ENCODE measurements at regions not wholly inside any gene's neighbourhood (a gene's known extent, or its start where the extent isn't known, plus 50 kb on each side); places are given as distances from the start of the nearest gene placed in this dataset.

DNA sequence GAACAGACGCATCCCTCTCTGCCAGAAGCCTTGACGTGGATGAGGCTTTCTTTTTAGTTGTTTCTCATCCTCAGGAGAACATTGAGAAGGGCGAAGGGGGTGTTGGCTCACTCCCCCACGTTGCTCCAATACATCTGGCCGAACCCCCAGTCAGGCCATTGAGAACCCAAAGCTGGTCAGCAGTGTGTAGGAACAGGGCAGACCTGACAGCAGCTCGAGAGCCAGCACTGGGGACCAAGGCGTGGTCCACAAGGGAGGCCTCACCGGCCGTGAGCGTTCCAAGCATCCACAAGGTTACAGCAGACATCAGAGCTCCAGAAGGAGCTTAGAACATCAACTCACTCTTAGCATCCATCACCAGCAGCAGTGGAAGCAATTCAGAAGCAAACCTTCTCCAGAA is 387.9 kb upstream of the ARID1B start:
- H3K36me3 ChIP-seq (ENCODE audit: low read depth): no peaks in the 10 kb centered on the region
- 50 to 51% methylated on average over 10 of the region's 10 CpGs for WGBS, 2 experiments (ENCODE audit: low coverage in 1 of 2, low lambda C conversion rate in 2 of 2, missing lambda C conversion rate in 2 of 2)
- in situ Hi-C loops (cut with MboI): no loop called here

DNA sequence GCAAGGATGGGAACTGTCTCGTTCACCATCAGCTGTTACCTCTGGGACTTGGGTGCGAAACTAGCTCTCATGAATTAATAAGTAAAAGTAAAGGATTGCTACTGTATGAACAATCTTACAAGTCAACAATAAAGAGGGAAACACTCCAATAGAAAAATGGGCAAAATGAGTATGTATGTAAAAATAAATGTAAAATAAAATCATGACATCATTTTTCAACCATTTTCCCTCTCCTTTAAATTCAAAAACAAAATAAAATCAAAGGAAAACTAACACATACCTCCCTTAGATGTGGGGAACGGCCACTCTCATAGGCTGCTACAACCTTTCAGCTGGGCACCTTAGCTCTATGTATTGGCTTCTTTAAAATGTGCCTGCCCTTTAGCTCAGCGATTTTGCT is 389.7 kb upstream of the ARID1B start:
- no peaks in the 10 kb centered on the region for H3K36me3 ChIP-seq (ENCODE audit: low read depth)
- no peak overlapping the region for H3K27ac ChIP-seq
- H3K9ac ChIP-seq: no peak overlapping the region
- H4K20me1 ChIP-seq (ENCODE audit: insufficient read depth): no peaks in the 10 kb centered on the region
- no peaks in the 10 kb centered on the region for H3K4me1 ChIP-seq (ENCODE audit: insufficient read depth)
- no peaks in the 10 kb centered on the region for H3F3A ChIP-seq (ENCODE audit: insufficient read depth)
- H3K79me2 ChIP-seq (ENCODE audit: insufficient read depth): no peaks in the 10 kb centered on the region
- TF ChIP-seq EZH2 (IDR thresholded peaks at IDR 0.05; ENCODE audit: insufficient read depth, poor library complexity, severe bottlenecking) (no peak), EZH2phosphoT487 (IDR thresholded peaks at IDR 0.05; ENCODE audit: insufficient read depth, low read depth) (no peak)
- DNase-seq: no peak
- in situ Hi-C loops (cut with MboI): no loop called here
- H3K4me2 ChIP-seq (ENCODE audit: unreplicated experiment): no peak overlapping the region
- H3K27me3 ChIP-seq (replicated peaks; ENCODE audit: insufficient read depth): no peaks in the 10 kb centered on the region
- H3K9me2 ChIP-seq (ENCODE audit: insufficient read depth): no peaks in the 10 kb centered on the region
- H3K4me3 ChIP-seq: no peak overlapping the region
- WGBS, 2 experiments (ENCODE audit: low coverage in 1 of 2, low lambda C conversion rate in 2 of 2, missing lambda C conversion rate in 2 of 2): 39 to 47% methylated on average over 4 of the region's 4 CpGs
- no peaks in the 10 kb centered on the region for H3K9me3 ChIP-seq (ENCODE audit: low read depth)
- no peak overlapping the region for H2AFZ ChIP-seq

More for the DNA sequence above, 387.9 kb upstream of the ARID1B start:
- no peak overlapping the region for H2AFZ ChIP-seq
- no peaks in the 10 kb centered on the region for H3F3A ChIP-seq (ENCODE audit: insufficient read depth)
- H3K27ac ChIP-seq: no peak overlapping the region
- H3K9me2 ChIP-seq (ENCODE audit: insufficient read depth): no peaks in the 10 kb centered on the region
- no peaks in the 10 kb centered on the region for H3K27me3 ChIP-seq (replicated peaks; ENCODE audit: insufficient read depth)
- DNase-seq: no peak
- H3K4me3 ChIP-seq: no peak overlapping the region
- no peaks in the 10 kb centered on the region for H3K79me2 ChIP-seq (ENCODE audit: insufficient read depth)
- TF ChIP-seq EZH2 (IDR thresholded peaks at IDR 0.05; ENCODE audit: insufficient read depth, poor library complexity, severe bottlenecking): no peak
- no peak for TF ChIP-seq EZH2phosphoT487 (IDR thresholded peaks at IDR 0.05; ENCODE audit: insufficient read depth, low read depth)
- no peak overlapping the region for H3K9ac ChIP-seq
- no peaks in the 10 kb centered on the region for H3K9me3 ChIP-seq (ENCODE audit: low read depth)
- no peak overlapping the region for H3K4me2 ChIP-seq (ENCODE audit: unreplicated experiment)
- H3K4me1 ChIP-seq (ENCODE audit: insufficient read depth): no peaks in the 10 kb centered on the region
- no peaks in the 10 kb centered on the region for H4K20me1 ChIP-seq (ENCODE audit: insufficient read depth)

DNA sequence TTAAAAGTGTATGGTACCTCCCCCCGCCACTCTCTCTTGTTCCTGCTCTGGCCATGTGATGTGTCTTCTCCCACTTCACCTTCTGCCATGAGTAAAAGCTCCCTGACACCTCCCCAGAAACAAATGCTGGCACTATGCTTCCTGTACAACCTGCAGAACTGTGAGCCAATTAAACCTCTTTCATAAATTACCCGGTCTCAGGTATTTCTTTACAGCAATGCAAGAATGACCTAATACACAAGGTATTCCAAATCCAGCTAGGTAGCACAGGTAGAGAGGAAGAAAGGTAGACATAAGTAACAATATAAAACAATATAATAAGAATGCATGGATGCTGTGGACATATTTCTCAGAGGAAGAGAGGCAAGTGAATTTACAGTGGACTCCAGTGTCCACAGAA is 394.1 kb upstream of the ARID1B start:
- Histone ChIP-seq H3K4me1 (ENCODE audit: insufficient read depth) (no peaks in the 10 kb centered on the region), H3K27me3 (replicated peaks; ENCODE audit: insufficient read depth) (no peaks in the 10 kb centered on the region), H3K4me2 (ENCODE audit: unreplicated experiment) (no peak overlapping the region), H4K20me1 (ENCODE audit: insufficient read depth) (no peaks in the 10 kb centered on the region), H3K9me2 (ENCODE audit: insufficient read depth) (no peaks in the 10 kb centered on the region), H3K27ac (no peak overlapping the region), H3K79me2 (ENCODE audit: insufficient read depth) (no peaks in the 10 kb centered on the region), H3K36me3 (ENCODE audit: low read depth) (no peaks in the 10 kb centered on the region), H3K9me3 (ENCODE audit: low read depth) (no peaks in the 10 kb centered on the region), H3F3A (ENCODE audit: insufficient read depth) (no peaks in the 10 kb centered on the region), H3K4me3 (no peak overlapping the region), H2AFZ (no peak overlapping the region), H3K9ac (no peak overlapping the region)
- DNase-seq: no peak
- WGBS, 2 experiments (ENCODE audit: low coverage in 1 of 2, low lambda C conversion rate in 2 of 2, missing lambda C conversion rate in 2 of 2): 50 to 57% methylated on average over 2 of the region's 2 CpGs
- no peak for TF ChIP-seq EZH2phosphoT487 (IDR thresholded peaks at IDR 0.05; ENCODE audit: insufficient read depth, low read depth)
- TF ChIP-seq EZH2 (IDR thresholded peaks at IDR 0.05; ENCODE audit: insufficient read depth, poor library complexity, severe bottlenecking): no peak
- in situ Hi-C loops (cut with MboI): no loop called here

DNA sequence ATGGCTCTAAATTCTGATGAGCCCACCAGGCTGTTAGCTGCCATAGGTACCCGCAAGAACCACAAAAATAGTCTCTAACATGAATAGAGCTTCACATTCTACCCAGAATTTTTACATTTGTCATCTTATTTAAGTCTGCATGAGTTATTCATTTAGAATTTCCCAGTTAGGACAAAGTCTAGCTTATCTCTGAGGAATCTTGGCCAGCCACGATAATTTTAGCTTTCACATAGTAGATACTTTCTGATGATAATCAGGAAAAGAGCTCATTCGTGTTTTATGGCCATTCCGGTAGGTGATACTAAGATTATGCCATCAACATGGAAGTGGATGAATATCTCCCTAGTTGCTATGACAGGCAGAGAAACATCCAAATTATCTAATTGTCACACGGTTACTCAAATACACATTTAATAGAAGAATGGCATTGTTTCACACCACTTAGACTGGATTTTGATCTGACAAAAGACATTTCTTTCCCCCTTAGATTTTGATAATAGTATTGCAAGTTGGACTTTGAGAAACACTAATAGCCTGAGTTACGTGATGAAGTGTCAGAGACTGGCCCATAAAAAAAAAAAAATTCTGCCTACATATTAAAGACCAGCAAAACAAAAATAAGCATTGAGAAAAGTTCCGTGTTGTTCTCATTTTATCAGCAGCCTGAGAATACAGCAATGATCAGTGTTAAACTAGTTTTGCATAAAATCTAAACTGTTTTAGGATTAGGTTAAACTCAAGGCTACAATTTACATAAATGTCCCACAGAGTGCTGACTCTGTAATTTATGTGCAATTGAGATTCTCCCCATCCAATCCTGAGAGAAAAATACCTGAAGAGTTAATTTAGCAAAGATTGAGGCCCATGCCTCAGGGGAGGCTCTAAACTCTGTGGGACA is 397.5 kb upstream of the ARID1B start:
- Histone ChIP-seq H3K27me3 (replicated peaks; ENCODE audit: insufficient read depth) (no peaks in the 10 kb centered on the region), H3K4me3 (no peak overlapping the region), H3K79me2 (ENCODE audit: insufficient read depth) (no peaks in the 10 kb centered on the region), H3K9ac (no peak overlapping the region), H3K9me2 (ENCODE audit: insufficient read depth) (no peaks in the 10 kb centered on the region), H3K4me1 (ENCODE audit: insufficient read depth) (no peaks in the 10 kb centered on the region), H4K20me1 (ENCODE audit: insufficient read depth) (no peaks in the 10 kb centered on the region), H3K36me3 (ENCODE audit: low read depth) (no peaks in the 10 kb centered on the region), H3K27ac (no peak overlapping the region), H3K4me2 (ENCODE audit: unreplicated experiment) (no peak overlapping the region), H3K9me3 (ENCODE audit: low read depth) (no peaks in the 10 kb centered on the region), H2AFZ (no peak overlapping the region), H3F3A (ENCODE audit: insufficient read depth) (no peaks in the 10 kb centered on the region)
- 50 to 57% methylated on average over 7 of the region's 7 CpGs for WGBS, 2 experiments (ENCODE audit: low coverage in 1 of 2, low lambda C conversion rate in 2 of 2, missing lambda C conversion rate in 2 of 2)
- DNase-seq: no peak
- TF ChIP-seq EZH2phosphoT487 (IDR thresholded peaks at IDR 0.05; ENCODE audit: insufficient read depth, low read depth) (no peak), EZH2 (IDR thresholded peaks at IDR 0.05; ENCODE audit: insufficient read depth, poor library complexity, severe bottlenecking) (no peak)
- in situ Hi-C loops (cut with MboI): no loop called here

Measured in GM23248 (cell line).